LNCAP (cell line): ENCODE measurements at regions not wholly inside any gene's neighbourhood (a gene's known extent, or its start where the extent isn't known, plus 50 kb on each side); places are given as distances from the start of the nearest gene placed in this dataset.

ENCODE experiments used
- CTCF ChIP-seq: fragments of 450-650 bp; IDR thresholded peaks from 2 replicates; pipeline ENCODE4 v1.5.1; 2017; ENCODE audit warnings: mild to moderate bottlenecking

GRCh38 chr12:113766131-113766878 is 199.8 kb downstream of the RBM19 start:
- TF ChIP-seq CTCF: no peak

- no peak for TF ChIP-seq CTCF
These were observed 201.5 kb downstream of the RBM19 start for GRCh38 chr12:113764661-113765060.

- no peak for TF ChIP-seq CTCF
These were observed 203.0 kb downstream of the RBM19 start for GRCh38 chr12:113762882-113763816.

GRCh38 chr12:113762155-113762881 is 203.8 kb downstream of the RBM19 start:
- TF ChIP-seq CTCF: no peak

GRCh38 chr12:113759135-113759534 is 207.0 kb downstream of the RBM19 start:
- no peak for TF ChIP-seq CTCF

GRCh38 chr12:113758165-113758924 is 207.8 kb downstream of the RBM19 start:
- TF ChIP-seq CTCF: no peak
